H9 (cell line): ENCODE measurements at regions not wholly inside any gene's neighbourhood (a gene's known extent, or its start where the extent isn't known, plus 50 kb on each side); places are given as distances from the start of the nearest gene placed in this dataset.

ENCODE experiments used
- DNase-seq: peaks from one replicate; pipeline ENCODE4 v3.0.0-alpha.2; 2017
- H2AFZ ChIP-seq: one replicate; pipeline ENCODE4 v1.6.1; 2013; ENCODE audit warnings: mild to moderate bottlenecking, low read length, control low read depth, moderate library complexity
- H2AK5ac ChIP-seq: 2 replicates; pipeline ENCODE4 v1.6.1; 2013; ENCODE audit warnings: low read length, control low read depth, mixed read lengths; ENCODE audit not compliant: insufficient read length
- H2BK120ac ChIP-seq: one replicate; pipeline ENCODE4 v1.6.1; 2013; ENCODE audit warnings: low read depth, mild to moderate bottlenecking, low read length, control low read depth, inconsistent platforms; ENCODE audit not compliant: poor library complexity, severe bottlenecking
- H2BK12ac ChIP-seq: 2 replicates; pipeline ENCODE4 v1.6.1; 2013; ENCODE audit warnings: low read length, control low read depth, mixed read lengths, low read depth; ENCODE audit not compliant: insufficient read length
- H2BK15ac ChIP-seq: 2 replicates; pipeline ENCODE4 v1.6.1; 2013; ENCODE audit warnings: low read depth, low read length, control low read depth
- H2BK20ac ChIP-seq: one replicate; pipeline ENCODE4 v1.6.1; 2013; ENCODE audit warnings: low read depth, mild to moderate bottlenecking, low read length, control low read depth, inconsistent platforms; ENCODE audit not compliant: poor library complexity, severe bottlenecking
- H2BK5ac ChIP-seq: 2 replicates; pipeline ENCODE4 v1.6.1; 2013; ENCODE audit warnings: low read length, control low read depth, mixed read lengths; ENCODE audit not compliant: insufficient read length
- H3K14ac ChIP-seq: 2 replicates; pipeline ENCODE4 v1.6.1; 2013; ENCODE audit warnings: low read length, control low read depth; ENCODE audit not compliant: insufficient read depth
- H3K18ac ChIP-seq: 2 replicates; pipeline ENCODE4 v1.6.1; 2013; ENCODE audit warnings: low read depth, mild to moderate bottlenecking, mixed read lengths, low read length, control low read depth; ENCODE audit not compliant: insufficient read length
- H3K23ac ChIP-seq: 2 replicates; pipeline ENCODE4 v1.6.1; 2013; ENCODE audit warnings: low read length, control low read depth, mixed read lengths, low read depth; ENCODE audit not compliant: insufficient read length
- H3K23me2 ChIP-seq: 2 replicates; pipeline ENCODE4 v1.6.1; 2013; ENCODE audit warnings: low read depth, mild to moderate bottlenecking, mixed read lengths, low read length, control low read depth; ENCODE audit not compliant: insufficient read length, poor library complexity, severe bottlenecking
- H3K27ac ChIP-seq: 2 replicates; pipeline ENCODE4 v1.5.1; 2013; ENCODE audit warnings: low read length, control low read depth, mixed read lengths, low read depth; ENCODE audit not compliant: insufficient read length
- H3K27me3 ChIP-seq: 2 replicates; pipeline ENCODE4 v1.6.1; 2013; ENCODE audit warnings: low read length, control low read depth, inconsistent platforms; ENCODE audit not compliant: insufficient read depth
- H3K4ac ChIP-seq: 2 replicates; pipeline ENCODE4 v1.6.1; 2013; ENCODE audit warnings: low read depth, mild to moderate bottlenecking, control low read depth, inconsistent platforms, low read length, moderate library complexity
- H3K4me1 ChIP-seq: 2 replicates; pipeline ENCODE4 v1.6.1; 2013; ENCODE audit warnings: low read length, control low read depth, inconsistent platforms; ENCODE audit not compliant: insufficient read depth
- H3K4me2 ChIP-seq: 2 replicates; pipeline ENCODE4 v1.6.1; 2013; ENCODE audit warnings: low read length, control low read depth, mixed read lengths; ENCODE audit not compliant: insufficient read length, insufficient read depth
- H3K56ac ChIP-seq: 2 replicates; pipeline ENCODE4 v1.6.1; 2013; ENCODE audit warnings: low read depth, mild to moderate bottlenecking, mixed read lengths, low read length, control low read depth; ENCODE audit not compliant: insufficient read length
- H3K79me1 ChIP-seq: 2 replicates; pipeline ENCODE4 v1.6.1; 2013; ENCODE audit warnings: low read depth, mild to moderate bottlenecking, moderate library complexity, low read length, control low read depth, inconsistent platforms; ENCODE audit not compliant: insufficient read depth, poor library complexity, severe bottlenecking
- H3K79me2 ChIP-seq: 2 replicates; pipeline ENCODE4 v1.6.1; 2013; ENCODE audit warnings: low read length, control low read depth, inconsistent platforms; ENCODE audit not compliant: insufficient read depth
- H3K9ac ChIP-seq: 2 replicates; pipeline ENCODE4 v1.6.1; 2013; ENCODE audit warnings: low read length, control low read depth, mixed read lengths; ENCODE audit not compliant: insufficient read length; ENCODE audit errors: extremely low read depth
- H3K9me3 ChIP-seq: one replicate; pipeline ENCODE4 v1.6.1; 2013; ENCODE audit warnings: low read depth, low read length, inconsistent platforms; ENCODE audit not compliant: control insufficient read depth
- H3T11ph ChIP-seq: one replicate; pipeline ENCODE4 v1.6.1; 2013; ENCODE audit warnings: mild to moderate bottlenecking, low read length, control low read depth, inconsistent platforms
- H4K20me1 ChIP-seq: one replicate; pipeline ENCODE4 v1.6.1; 2013; ENCODE audit not compliant: control insufficient read depth, insufficient read length, insufficient read depth
- H4K5ac ChIP-seq: 2 replicates; pipeline ENCODE4 v1.6.1; 2013; ENCODE audit warnings: low read depth, mild to moderate bottlenecking, mixed read lengths, low read length, control low read depth; ENCODE audit not compliant: insufficient read length
- H4K8ac ChIP-seq: replicated peaks from 2 replicates; pipeline ENCODE4 v1.6.1; 2013; ENCODE audit warnings: low read length, control low read depth, mixed read lengths, low read depth; ENCODE audit not compliant: insufficient read length
- H4K91ac ChIP-seq: 2 replicates; pipeline ENCODE4 v1.6.1; 2013; ENCODE audit warnings: low read depth, mild to moderate bottlenecking, moderate library complexity, mixed read lengths, low read length, control low read depth; ENCODE audit not compliant: insufficient read length
- H3K27ac Mint-ChIP-seq, 3 experiments: 2 replicates in 2 of 3; 3 replicates in 1 of 3; pipeline ENCODE4 v1.8.0; 2020 to 2021; ENCODE audit warnings: mixed read lengths in 3 of 3, mild to moderate bottlenecking in 1 of 3, moderate library complexity in 1 of 3
- H3K27me3 Mint-ChIP-seq: 2 replicates; pipeline ENCODE4 v1.8.0; 2021; ENCODE audit warnings: low read depth, mild to moderate bottlenecking, moderate library complexity, mixed read lengths
- H3K36me3 Mint-ChIP-seq, 3 experiments: 2 replicates in 2 of 3; 3 replicates in 1 of 3; pipeline ENCODE4 v1.8.0; 2020 to 2021; ENCODE audit warnings: low read depth in 3 of 3, mixed read lengths in 3 of 3; ENCODE audit not compliant: insufficient read depth in 1 of 3
- H3K4me1 Mint-ChIP-seq, 2 experiments: 2 replicates each; pipeline ENCODE4 v1.8.0; 2020; ENCODE audit warnings: mixed read lengths in 2 of 2
- H3K4me3 Mint-ChIP-seq, 2 experiments: 2 replicates in 1 of 2; 3 replicates in 1 of 2; pipeline ENCODE4 v1.8.0; 2020 to 2021; ENCODE audit warnings: mild to moderate bottlenecking in 2 of 2, mixed read lengths in 2 of 2, moderate library complexity in 1 of 2
- H3K9me3 Mint-ChIP-seq, 2 experiments: 2 replicates in 1 of 2; 3 replicates in 1 of 2; pipeline ENCODE4 v1.8.0; 2020; ENCODE audit warnings: mild to moderate bottlenecking in 2 of 2, mixed read lengths in 2 of 2, moderate library complexity in 1 of 2
- WGBS: extraction: QIAGEN DNeasy Blood & Tissue Kit; methylation state at CpG from one replicate; pipeline ENCODE4 v1.1.7; 2013; ENCODE audit warnings: missing lambda C conversion rate, low lambda C conversion rate, mixed read lengths; ENCODE audit not compliant: insufficient read length; ENCODE audit errors: extremely low coverage; 5-methylcytosine and 5-hydroxymethylcytosine counted together
- TF ChIP-seq, protein P1 (sequence below): fragments of 200-600 bp; sonication (generic); conservative IDR thresholded peaks from 3 replicates; pipeline ENCODE4 v1.8.0; 2021; ENCODE audit warnings: antibody characterized with exemption, mild to moderate bottlenecking

DNA sequence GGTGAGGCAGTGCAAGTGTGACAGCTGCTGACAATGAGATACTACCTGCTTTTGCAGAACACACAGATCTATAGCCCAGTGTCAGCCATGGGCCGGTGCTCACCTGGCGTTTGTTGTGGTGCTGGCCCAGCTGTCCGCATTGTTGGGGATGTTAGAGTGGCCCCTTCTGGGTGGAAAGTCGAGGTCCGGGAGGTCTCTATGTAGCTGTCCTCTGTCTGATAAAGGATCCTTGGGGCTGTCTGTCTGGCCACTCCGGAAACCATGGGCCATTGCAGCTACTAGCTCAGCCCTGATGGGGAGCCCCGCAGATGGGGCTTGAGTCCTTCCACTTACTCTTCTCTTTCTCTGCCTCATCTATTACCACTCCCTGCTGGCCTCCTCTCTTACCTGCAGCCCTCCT lies 181.5 kb upstream of the TSHZ3 start:
- H2BK15ac ChIP-seq, result no peak overlapping the region
- no peak overlapping the region for H3K56ac ChIP-seq
- Mint-ChIP-seq H3K36me3 (peaks cover 0 to 6% (median 2%) of the 10 kb centered on the region in 3 experiments; a peak in 3 of 7 replicates), H3K27ac (no peak overlapping the region; a peak in 2 of 7 replicates), H3K9me3 (peaks cover 5% of the 10 kb centered on the region in 2 experiments), H3K4me1 (peaks cover 8 to 14% of the 10 kb centered on the region in 2 experiments), H3K4me3 (no peak overlapping the region), H3K27me3 (no peaks in the 10 kb centered on the region)
- no peak overlapping the region for H4K8ac ChIP-seq
- H2BK20ac ChIP-seq, result no peak overlapping the region
- no peak overlapping the region for H3K27ac ChIP-seq
- H4K5ac ChIP-seq, result no peak overlapping the region
- H3K4me1 ChIP-seq, result no peaks in the 10 kb centered on the region
- no peak overlapping the region for H2BK120ac ChIP-seq
- H3K4ac ChIP-seq, result no peak overlapping the region
- no peak for DNase-seq
- H2BK12ac ChIP-seq, result no peak overlapping the region
- H2AFZ ChIP-seq, result no peak overlapping the region
- no peaks in the 10 kb centered on the region for H3K23me2 ChIP-seq
- H2AK5ac ChIP-seq, result no peak overlapping the region
- H3K9ac ChIP-seq, result no peak overlapping the region
- no peak overlapping the region for H3K4me2 ChIP-seq
- no CpG with 5 or more reads among the region's 7 CpGs for WGBS
- no peaks in the 10 kb centered on the region for H3K79me2 ChIP-seq
- TF ChIP-seq, protein P1, sequence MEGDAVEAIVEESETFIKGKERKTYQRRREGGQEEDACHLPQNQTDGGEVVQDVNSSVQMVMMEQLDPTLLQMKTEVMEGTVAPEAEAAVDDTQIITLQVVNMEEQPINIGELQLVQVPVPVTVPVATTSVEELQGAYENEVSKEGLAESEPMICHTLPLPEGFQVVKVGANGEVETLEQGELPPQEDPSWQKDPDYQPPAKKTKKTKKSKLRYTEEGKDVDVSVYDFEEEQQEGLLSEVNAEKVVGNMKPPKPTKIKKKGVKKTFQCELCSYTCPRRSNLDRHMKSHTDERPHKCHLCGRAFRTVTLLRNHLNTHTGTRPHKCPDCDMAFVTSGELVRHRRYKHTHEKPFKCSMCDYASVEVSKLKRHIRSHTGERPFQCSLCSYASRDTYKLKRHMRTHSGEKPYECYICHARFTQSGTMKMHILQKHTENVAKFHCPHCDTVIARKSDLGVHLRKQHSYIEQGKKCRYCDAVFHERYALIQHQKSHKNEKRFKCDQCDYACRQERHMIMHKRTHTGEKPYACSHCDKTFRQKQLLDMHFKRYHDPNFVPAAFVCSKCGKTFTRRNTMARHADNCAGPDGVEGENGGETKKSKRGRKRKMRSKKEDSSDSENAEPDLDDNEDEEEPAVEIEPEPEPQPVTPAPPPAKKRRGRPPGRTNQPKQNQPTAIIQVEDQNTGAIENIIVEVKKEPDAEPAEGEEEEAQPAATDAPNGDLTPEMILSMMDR, result no peak
- H3K9me3 ChIP-seq, result no peaks in the 10 kb centered on the region
- H3K18ac ChIP-seq, result no peak overlapping the region
- no peaks in the 10 kb centered on the region for H3K79me1 ChIP-seq
- H3K27me3 ChIP-seq, result no peaks in the 10 kb centered on the region
- H3T11ph ChIP-seq, result no peak overlapping the region
- no peak overlapping the region for H2BK5ac ChIP-seq
- no peak overlapping the region for H3K23ac ChIP-seq
- H3K14ac ChIP-seq, result no peak overlapping the region
- no peaks in the 10 kb centered on the region for H4K20me1 ChIP-seq
- no peak overlapping the region for H4K91ac ChIP-seq
